Osteocyte (in vitro differentiated cells): ENCODE measurements at regions not wholly inside any gene's neighbourhood (a gene's known extent, or its start where the extent isn't known, plus 50 kb on each side); places are given as distances from the start of the nearest gene placed in this dataset.
"Not testable (repeated sequence)": the region's sequence is repeated elsewhere in the genome, so short reads cannot be mapped to it uniquely, and the experiment has no call there.

Experiments
- DNase-seq: peaks from one replicate; pipeline ENCODE4 v3.0.0; 2021; ENCODE audit warnings: mixed read lengths; ENCODE audit not compliant: unreplicated experiment; ENCODE audit errors: extremely low spot score
- H3K27ac Mint-ChIP-seq: one replicate; pipeline ENCODE4 v1.8.0; 2021; ENCODE audit warnings: mild to moderate bottlenecking, mixed read lengths; ENCODE audit not compliant: unreplicated experiment
- H3K27me3 Mint-ChIP-seq: one replicate; pipeline ENCODE4 v1.8.0; 2021; ENCODE audit warnings: mixed read lengths; ENCODE audit not compliant: unreplicated experiment
- H3K36me3 Mint-ChIP-seq: one replicate; pipeline ENCODE4 v1.8.0; 2021; ENCODE audit warnings: mixed read lengths; ENCODE audit not compliant: unreplicated experiment
- H3K4me1 Mint-ChIP-seq: one replicate; pipeline ENCODE4 v1.8.0; 2021; ENCODE audit warnings: mixed read lengths; ENCODE audit not compliant: unreplicated experiment
- H3K4me3 Mint-ChIP-seq: one replicate; pipeline ENCODE4 v1.8.0; 2021; ENCODE audit warnings: mild to moderate bottlenecking, moderate library complexity, mixed read lengths; ENCODE audit not compliant: unreplicated experiment
- H3K9me3 Mint-ChIP-seq: one replicate; pipeline ENCODE4 v1.8.0; 2021; ENCODE audit warnings: mixed read lengths; ENCODE audit not compliant: unreplicated experiment
- TF ChIP-seq, protein P1 (sequence below): fragments of 200-600 bp; sonication (generic); IDR thresholded peaks from 2 replicates; pipeline ENCODE4 v1.5.0; 2021; ENCODE audit warnings: antibody characterized with exemption, mild to moderate bottlenecking, moderate library complexity

DNA sequence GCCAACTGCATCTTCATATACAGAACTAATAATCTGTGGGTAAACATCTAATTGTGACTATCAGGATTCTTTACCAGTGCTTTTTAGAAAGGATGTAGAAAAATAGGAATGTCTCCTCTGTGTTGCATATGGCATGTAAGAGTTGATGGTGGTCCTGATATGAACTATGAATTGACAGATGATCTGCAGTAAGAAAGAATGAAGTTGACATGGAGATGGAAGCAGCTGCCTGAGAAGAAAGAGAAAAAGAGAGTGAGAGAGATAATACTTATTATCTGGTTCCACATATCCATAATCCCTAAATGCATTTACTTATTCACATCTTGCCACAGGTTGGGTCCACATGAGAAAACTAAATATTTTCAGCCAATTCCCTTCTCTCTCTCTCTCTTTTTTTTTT, 1022.9 kb downstream of the SLC6A15 start:
- no peak overlapping the region for H3K27ac Mint-ChIP-seq
- no peak overlapping the region for H3K4me3 Mint-ChIP-seq
- peaks cover 6% of the 10 kb centered on the region for H3K4me1 Mint-ChIP-seq
- peaks cover 10% of the 10 kb centered on the region for H3K9me3 Mint-ChIP-seq
- TF ChIP-seq, protein P1, sequence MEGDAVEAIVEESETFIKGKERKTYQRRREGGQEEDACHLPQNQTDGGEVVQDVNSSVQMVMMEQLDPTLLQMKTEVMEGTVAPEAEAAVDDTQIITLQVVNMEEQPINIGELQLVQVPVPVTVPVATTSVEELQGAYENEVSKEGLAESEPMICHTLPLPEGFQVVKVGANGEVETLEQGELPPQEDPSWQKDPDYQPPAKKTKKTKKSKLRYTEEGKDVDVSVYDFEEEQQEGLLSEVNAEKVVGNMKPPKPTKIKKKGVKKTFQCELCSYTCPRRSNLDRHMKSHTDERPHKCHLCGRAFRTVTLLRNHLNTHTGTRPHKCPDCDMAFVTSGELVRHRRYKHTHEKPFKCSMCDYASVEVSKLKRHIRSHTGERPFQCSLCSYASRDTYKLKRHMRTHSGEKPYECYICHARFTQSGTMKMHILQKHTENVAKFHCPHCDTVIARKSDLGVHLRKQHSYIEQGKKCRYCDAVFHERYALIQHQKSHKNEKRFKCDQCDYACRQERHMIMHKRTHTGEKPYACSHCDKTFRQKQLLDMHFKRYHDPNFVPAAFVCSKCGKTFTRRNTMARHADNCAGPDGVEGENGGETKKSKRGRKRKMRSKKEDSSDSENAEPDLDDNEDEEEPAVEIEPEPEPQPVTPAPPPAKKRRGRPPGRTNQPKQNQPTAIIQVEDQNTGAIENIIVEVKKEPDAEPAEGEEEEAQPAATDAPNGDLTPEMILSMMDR = no peak
- no peaks in the 10 kb centered on the region for H3K36me3 Mint-ChIP-seq
- DNase-seq = no peak
- H3K27me3 Mint-ChIP-seq = no peaks in the 10 kb centered on the region

DNA sequence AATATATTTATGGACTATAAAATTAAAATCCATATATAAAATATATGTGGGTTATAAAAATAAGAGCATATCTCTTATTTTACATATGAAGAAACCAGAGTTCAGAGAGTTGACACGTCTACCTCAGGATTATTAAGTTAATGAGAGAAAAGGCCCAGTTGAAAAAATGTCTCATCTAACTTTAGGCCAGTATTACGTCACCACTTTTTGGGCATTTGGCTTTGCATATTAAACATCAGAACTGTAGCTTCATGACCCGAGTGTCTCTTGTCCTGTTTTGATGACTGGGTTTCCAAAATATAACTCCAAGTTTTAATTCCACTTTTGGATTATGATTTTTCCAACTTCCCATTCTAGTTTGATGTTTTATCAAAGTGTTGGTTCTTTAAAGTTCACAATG, 1026.1 kb downstream of the SLC6A15 start:
- Mint-ChIP-seq H3K27ac (no peak overlapping the region), H3K27me3 (no peaks in the 10 kb centered on the region), H3K4me3 (no peak overlapping the region), H3K4me1 (no peaks in the 10 kb centered on the region), H3K9me3 (peaks cover 10% of the 10 kb centered on the region), H3K36me3 (no peaks in the 10 kb centered on the region)
- no peak for DNase-seq
- TF ChIP-seq, protein P1 = no peak

DNA sequence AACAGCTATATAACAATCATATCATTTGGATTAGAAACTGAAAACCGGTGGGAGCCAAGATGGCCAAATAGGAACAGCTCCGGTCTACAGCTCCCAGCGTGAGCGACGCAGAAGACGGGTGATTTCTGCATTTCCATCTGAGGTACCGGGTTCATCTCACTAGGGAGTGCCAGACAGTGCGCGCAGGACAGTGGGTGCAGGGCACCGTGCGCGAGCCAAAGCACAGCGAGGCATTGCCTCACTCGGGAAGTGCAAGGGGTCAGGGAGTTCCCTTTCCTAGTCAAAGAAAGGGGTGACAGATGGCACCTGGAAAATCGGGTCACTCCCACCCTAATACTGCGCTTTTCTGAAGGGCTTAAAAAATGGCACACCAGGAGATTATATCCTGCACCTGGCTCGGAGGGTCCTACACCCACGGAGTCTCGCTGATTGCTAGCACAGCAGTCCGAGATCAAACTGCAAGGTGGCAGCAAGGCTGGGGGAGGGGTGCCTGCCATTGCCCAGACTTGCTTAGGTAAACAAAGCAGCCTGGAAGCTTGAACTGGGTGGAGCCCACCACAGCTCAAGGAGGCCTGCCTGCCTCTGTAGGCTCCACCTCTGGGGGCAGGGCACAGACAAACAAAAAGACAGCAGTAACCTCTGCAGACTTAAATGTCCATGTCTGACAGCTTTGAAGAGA, 1041.5 kb downstream of the SLC6A15 start:
- not testable (repeated sequence) for H3K4me3 Mint-ChIP-seq, H3K36me3 Mint-ChIP-seq, H3K4me1 Mint-ChIP-seq, H3K27ac Mint-ChIP-seq, H3K27me3 Mint-ChIP-seq, DNase-seq, H3K9me3 Mint-ChIP-seq

DNA sequence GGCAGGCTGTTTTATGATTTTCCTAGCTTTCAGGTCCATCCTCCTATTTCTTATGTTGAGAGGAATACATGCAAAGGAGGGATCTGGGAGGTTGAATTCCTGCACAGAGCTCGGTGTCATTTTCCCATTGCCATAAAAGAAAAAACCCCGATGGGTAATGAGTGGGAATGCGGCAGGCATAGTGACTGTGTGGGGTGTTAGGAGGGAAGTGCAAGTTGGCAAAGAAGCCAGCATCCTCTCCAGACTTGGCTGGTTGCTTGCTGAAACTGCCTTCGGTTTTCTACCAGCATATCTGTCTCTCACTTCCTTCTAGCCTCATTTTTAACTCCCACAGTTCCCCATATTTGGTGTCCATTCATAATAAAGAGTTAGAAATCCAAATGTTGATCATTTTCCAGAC, 1046.1 kb downstream of the SLC6A15 start:
- H3K4me1 Mint-ChIP-seq = peaks cover 17% of the 10 kb centered on the region
- H3K4me3 Mint-ChIP-seq = no peak overlapping the region
- H3K36me3 Mint-ChIP-seq = no peaks in the 10 kb centered on the region
- H3K27me3 Mint-ChIP-seq = no peaks in the 10 kb centered on the region
- DNase-seq = no peak
- peaks cover 4% of the 10 kb centered on the region for H3K9me3 Mint-ChIP-seq
- TF ChIP-seq, protein P1 = no peak
- H3K27ac Mint-ChIP-seq = no peak overlapping the region

DNA sequence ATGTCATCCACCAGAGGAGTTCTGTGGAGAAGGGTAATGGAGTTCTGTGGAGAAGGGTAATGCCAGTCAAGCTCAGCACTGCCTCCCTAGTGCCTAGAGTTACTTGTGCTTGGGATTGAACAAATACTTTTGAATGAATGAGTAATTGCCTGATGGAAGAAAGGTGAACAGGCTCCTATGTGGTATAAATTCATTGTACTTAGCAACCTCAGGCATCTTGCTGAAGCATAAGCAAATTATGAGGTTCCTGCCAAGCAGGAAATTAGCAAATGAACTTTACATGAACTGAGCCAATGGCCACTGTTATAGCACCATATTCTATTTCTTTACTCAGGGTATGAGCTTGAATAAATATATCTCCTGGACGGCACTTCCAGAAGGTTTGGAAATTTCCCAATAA, 1047.2 kb downstream of the SLC6A15 start:
- peaks cover 17% of the 10 kb centered on the region for H3K4me1 Mint-ChIP-seq
- peaks cover 4% of the 10 kb centered on the region for H3K9me3 Mint-ChIP-seq
- H3K36me3 Mint-ChIP-seq = no peaks in the 10 kb centered on the region
- H3K27ac Mint-ChIP-seq = no peak overlapping the region
- H3K4me3 Mint-ChIP-seq = no peak overlapping the region
- DNase-seq = no peak
- TF ChIP-seq, protein P1 = no peak
- no peaks in the 10 kb centered on the region for H3K27me3 Mint-ChIP-seq
